GM18907 (cell line): ENCODE measurements at regions not wholly inside any gene's neighbourhood (a gene's known extent, or its start where the extent isn't known, plus 50 kb on each side); places are given as distances from the start of the nearest gene placed in this dataset.
"Not testable (repeated sequence)": the region's sequence is repeated elsewhere in the genome, so short reads cannot be mapped to it uniquely, and the experiment has no call there.

ENCODE experiments used
- ATAC-seq: cut with Tn5 transposase; IDR thresholded peaks from one replicate; pipeline ENCODE4 v1.9.1; 2021; ENCODE audit warnings: mild to moderate bottlenecking, moderate library complexity; ENCODE audit not compliant: unreplicated experiment

GRCh38 chr3:74978684-74979083 lies 364.2 kb upstream of the CNTN3 start:
- ATAC-seq: no peak

GRCh38 chr3:74985028-74985904 lies 370.8 kb upstream of the CNTN3 start:
- ATAC-seq: not testable (repeated sequence)

DNA sequence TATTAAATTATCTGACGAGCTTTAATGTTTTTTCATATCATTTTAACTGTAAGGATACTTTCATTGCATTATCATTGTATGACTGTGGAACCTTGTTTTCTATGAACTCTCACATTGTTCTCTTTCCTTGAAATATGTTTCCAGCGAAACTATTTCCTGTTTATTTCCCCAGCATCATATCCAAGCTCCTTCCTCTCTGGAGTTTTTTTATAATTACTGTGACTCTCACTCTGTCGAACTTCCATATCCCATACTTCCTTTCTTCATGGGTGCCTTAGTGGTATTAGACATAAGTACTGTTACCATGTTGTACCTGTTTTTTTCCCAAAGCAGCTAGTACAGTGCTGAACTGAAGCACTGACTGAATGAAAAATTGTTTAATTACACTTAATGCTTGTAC lies 373.6 kb upstream of the CNTN3 start:
- no peak for ATAC-seq

- ATAC-seq: no peak
These were observed 378.4 kb upstream of the CNTN3 start for GRCh38 chr3:74992898-74993297.

GRCh38 chr3:75001330-75001729 lies 386.9 kb upstream of the CNTN3 start:
- ATAC-seq: no peak

- no peak for ATAC-seq
These were observed 398.4 kb upstream of the CNTN3 start for GRCh38 chr3:75012791-75013331.

DNA sequence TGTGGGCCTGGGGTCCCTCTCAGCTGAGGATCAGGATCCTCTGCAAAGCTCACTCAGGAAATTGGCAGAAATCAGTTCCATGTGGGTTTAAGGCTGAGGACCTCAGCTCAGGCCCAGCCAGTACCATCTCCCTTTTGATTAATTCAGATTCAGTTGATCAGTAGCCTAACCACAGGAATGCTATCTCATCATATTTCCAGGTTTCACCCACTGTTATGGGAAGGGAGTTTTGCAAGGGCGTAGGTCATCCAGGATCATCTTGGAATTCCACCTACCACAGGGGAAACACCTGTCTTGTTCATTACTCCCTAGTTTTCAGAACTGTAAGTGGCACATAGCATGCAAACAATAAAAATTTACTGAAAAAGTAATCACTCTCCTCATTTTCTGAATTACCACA lies 399.5 kb upstream of the CNTN3 start:
- ATAC-seq: no peak

GRCh38 chr3:75015280-75015679 lies 400.8 kb upstream of the CNTN3 start:
- no peak for ATAC-seq

DNA sequence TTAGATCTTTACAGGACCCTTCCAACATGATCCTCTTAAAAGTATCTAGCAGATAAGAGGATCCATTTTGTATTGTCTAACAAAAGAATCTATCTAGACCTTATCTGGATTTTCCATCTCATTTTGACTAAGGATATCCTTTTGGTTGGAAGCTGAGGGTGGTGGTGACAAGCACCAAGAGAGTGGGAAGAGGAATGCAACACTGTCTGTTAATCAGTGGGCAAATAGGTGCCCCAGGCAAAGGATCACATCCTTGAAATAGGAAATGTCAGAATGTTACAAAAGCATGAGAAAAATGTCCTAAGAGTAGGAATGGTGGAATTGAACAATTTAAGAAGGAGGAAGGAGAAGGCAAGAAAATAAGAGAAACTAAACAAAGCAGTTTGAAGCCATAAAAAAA lies 420.7 kb upstream of the CNTN3 start:
- ATAC-seq: no peak

GRCh38 chr3:75042941-75043340 lies 428.5 kb upstream of the CNTN3 start:
- no peak for ATAC-seq

DNA sequence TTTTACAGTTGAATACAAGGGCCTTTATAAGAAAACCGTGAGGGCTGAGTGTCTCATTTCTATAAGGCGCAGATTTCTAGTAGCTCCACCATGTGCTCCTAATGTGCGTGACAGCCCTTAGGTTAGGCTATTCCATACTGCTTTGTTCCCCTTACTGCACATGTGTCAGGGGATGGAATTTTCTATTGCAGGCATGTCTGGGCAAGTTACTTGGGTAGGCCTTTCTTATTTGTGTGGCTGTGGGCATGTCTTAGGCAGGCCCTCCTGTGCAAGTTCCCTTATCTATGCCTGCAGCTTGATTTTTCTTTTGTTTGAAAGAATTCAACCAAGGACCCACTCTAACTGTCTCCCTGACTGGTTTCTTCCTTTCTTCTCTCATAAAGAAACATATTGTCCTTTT lies 434.2 kb upstream of the CNTN3 start:
- ATAC-seq: no peak

DNA sequence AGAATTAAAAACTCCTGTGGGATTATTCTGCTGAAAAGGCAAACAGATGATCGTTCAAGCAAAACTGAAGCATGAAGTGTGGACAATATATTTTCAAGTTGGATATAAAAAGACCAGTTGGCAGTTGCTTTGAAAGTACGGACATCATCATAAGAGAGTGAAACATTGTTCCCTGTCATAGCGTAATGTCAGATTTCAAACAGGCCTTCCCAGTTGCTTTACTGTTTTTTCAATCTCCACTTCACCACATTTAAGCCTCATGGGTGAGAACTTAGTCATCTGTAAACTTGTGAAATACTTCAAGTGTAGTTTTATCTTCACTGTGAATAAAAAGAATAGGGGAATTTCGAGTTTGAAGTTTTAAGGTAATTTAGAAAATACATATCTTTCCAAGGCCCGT lies 435.1 kb upstream of the CNTN3 start:
- ATAC-seq: no peak

DNA sequence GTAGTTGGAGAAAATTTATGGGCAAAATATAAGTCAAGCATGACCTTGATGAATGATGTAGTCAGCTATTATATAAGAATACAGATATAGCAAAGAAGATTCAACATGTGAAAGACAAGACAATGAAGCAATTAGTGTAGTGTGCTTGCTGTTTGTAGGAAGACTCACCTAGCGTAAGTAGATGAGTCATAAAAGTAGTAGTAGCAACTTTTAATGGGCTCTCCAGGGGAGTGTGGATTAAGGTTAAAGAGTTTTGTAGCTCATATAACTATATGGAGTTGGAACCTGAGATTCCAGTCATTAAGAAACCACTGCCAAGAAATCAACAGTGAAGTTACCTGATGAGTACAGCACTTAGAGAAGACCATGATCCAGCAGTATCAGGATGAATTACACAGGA lies 444.7 kb upstream of the CNTN3 start:
- ATAC-seq: no peak

DNA sequence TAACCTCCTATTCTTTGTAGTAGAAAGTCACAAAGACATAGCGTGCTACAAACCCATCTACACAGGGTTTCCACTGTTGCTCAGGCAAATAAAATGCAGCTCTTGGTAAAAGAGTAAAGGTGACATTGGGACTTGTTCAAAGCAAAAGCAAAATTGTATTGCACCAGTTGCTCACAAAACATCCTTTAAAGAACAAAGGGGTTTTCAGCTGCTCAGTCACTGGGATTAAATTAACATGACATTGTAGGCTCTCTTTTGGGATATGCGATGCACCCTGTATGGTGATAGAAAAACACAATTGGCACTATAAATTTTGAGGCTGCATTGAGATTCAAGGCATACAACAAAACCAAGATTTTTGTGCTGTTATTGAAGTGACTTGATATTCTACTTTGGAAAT lies 447.3 kb upstream of the CNTN3 start:
- no peak for ATAC-seq

DNA sequence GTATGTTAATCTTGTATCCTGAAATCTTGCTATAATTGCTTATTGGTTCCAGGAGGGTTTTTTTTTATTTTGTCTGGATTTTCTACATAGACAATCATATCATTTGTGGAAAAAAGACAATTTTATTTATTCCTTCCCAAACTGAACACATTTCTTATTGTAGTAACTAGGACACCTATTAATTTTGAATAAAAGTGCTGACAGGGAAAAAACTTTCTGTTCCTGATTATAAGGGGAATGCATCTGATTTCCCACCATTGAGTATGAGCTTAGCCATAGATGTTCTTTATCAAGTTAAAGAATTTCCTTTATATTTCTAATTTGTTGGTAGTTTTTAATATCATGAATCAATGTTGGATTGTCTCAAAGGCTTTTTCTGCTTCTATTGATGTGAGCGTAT lies 460.7 kb upstream of the CNTN3 start:
- no peak for ATAC-seq

DNA sequence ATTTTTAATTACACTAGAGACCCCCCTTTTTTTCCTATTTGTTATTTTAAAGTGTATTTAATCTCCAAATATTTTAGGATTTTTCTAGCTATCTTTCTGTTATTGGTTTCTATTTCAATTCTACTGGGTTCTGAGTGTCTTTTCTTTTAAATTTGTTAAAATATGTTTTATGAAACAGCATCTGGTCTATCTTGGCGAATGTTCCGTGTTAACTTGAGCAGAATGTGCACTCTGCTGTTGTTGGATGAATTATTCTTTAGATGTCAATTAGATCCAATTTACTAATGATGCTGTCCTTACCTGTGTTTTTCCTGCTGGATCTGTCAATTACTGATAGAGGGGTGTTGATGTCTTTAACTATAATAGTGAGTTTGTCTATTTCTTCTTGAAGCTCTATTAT lies 462.0 kb upstream of the CNTN3 start:
- no peak for ATAC-seq

DNA sequence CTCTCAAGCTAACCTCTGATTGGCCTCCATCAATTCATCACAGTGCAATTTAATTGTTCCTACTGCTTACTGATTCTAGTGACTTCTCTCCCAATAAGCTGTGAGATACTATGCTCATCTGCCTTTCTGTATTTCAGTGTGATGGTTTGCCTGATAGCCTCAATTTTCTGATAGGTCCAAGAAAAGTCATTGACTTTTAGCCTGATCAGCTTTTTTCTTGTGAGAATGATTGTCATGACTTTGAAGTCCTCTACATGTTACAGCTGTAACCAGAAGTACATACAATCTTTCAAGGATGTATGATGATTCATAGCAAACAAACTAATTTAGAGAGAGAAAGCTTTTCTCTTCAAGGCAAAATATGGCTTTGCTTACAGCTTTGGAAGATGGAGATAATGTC lies 463.8 kb upstream of the CNTN3 start:
- ATAC-seq: no peak

DNA sequence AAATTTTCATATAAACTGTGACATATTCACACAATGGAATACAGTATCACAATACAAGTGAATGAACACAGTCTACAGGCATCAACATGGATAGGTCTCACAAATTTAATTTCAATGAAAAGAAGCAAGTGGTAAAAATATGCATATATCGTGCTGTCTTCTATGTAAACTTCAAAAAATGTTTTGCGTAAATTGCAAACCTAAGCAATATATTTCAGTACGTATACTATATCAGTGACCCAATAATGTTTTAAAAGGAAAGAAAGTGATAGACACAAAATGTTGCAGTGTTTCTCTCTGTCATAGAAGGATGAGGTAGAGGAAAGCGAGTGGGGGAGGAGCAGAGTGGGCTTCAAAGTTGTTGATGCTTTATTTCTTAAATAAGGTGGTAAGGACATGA lies 468.4 kb upstream of the CNTN3 start:
- no peak for ATAC-seq

- ATAC-seq: no peak
These were observed 475.4 kb upstream of the CNTN3 start for GRCh38 chr3:75089841-75090240.

GRCh38 chr3:75101329-75102147 lies 487.1 kb upstream of the CNTN3 start:
- ATAC-seq: no peak

- ATAC-seq: no peak
These were observed 496.3 kb upstream of the CNTN3 start for GRCh38 chr3:75110741-75111140.

- ATAC-seq: no peak
These were observed 501.2 kb upstream of the CNTN3 start for GRCh38 chr3:75115695-75116094.
